Mammary epithelial cell (primary cell): ENCODE measurements at regions not wholly inside any gene's neighbourhood (a gene's known extent, or its start where the extent isn't known, plus 50 kb on each side); places are given as distances from the start of the nearest gene placed in this dataset.

Experiments used
- EZH2 ChIP-seq: IDR thresholded peaks from 2 replicates; pipeline ENCODE4 v1.6.1; 2012; ENCODE audit warnings: low read length, inconsistent platforms, borderline replicate concordance
- TF ChIP-seq, protein P1 (sequence below), 2 donors: IDR thresholded peaks in 1 of 2; conservative IDR thresholded peaks in 1 of 2; 2 replicates each; pipeline ENCODE4 v1.5.1; 2011 to 2012; ENCODE audit warnings: inconsistent platforms in 2 of 2, low read length in 2 of 2, mild to moderate bottlenecking in 2 of 2, control low read depth in 1 of 2, low read depth in 1 of 2; ENCODE audit not compliant: insufficient read depth in 1 of 2; ENCODE audit errors: extremely low read depth in 1 of 2

DNA sequence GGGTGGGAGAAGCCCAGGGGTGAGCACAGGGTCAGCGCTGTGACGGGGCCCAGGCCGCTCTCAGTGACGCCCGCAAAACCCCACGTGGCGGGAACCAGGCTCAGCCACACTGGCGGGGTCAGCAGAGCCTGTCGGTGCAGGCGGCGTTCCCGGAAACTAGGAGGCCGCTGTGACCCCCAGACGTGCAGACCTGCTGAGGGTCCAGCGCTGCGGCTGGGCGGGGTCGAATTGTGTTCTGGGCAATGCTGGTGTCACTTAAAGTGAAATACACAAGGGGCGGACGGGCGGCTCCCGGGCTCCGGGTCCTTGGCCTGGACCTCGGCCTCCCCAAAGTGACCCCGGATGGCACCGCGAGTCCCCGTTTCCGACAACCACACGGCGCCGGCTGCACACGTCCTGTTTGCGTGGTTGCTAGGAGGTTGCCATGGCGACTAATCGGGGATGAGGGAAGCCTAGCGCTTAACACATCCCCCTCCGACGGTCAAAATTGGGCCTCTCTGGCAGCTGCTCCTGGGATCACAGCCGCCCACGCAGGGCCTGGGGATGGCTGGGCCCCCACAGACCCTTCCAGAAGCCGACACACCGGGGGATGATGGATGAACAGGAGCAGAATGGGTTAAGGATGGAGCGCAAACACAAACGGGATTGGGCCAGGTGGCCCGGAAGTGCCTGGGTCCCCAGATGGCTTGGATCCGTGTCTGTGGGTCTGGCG is 81.7 kb upstream of the PRR5 start:
- TF ChIP-seq, protein P1, sequence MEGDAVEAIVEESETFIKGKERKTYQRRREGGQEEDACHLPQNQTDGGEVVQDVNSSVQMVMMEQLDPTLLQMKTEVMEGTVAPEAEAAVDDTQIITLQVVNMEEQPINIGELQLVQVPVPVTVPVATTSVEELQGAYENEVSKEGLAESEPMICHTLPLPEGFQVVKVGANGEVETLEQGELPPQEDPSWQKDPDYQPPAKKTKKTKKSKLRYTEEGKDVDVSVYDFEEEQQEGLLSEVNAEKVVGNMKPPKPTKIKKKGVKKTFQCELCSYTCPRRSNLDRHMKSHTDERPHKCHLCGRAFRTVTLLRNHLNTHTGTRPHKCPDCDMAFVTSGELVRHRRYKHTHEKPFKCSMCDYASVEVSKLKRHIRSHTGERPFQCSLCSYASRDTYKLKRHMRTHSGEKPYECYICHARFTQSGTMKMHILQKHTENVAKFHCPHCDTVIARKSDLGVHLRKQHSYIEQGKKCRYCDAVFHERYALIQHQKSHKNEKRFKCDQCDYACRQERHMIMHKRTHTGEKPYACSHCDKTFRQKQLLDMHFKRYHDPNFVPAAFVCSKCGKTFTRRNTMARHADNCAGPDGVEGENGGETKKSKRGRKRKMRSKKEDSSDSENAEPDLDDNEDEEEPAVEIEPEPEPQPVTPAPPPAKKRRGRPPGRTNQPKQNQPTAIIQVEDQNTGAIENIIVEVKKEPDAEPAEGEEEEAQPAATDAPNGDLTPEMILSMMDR (conservative IDR thresholded peaks at IDR 0.05 in 1 of 2, IDR thresholded peaks at IDR 0.05 in 1 of 2; ENCODE audit: extremely low read depth in 1 of 2, insufficient read depth in 1 of 2, low read depth in 1 of 2, low read length in 2 of 2), result no peak
- no peak for TF ChIP-seq EZH2
